Loucy (cell line): ENCODE measurements at regions not wholly inside any gene's neighbourhood (a gene's known extent, or its start where the extent isn't known, plus 50 kb on each side); places are given as distances from the start of the nearest gene placed in this dataset.

ENCODE experiments used
- EZH2phosphoT487 ChIP-seq: fragments of 200-600 bp; IDR thresholded peaks from 2 replicates; pipeline ENCODE4 v1.6.1; 2018; ENCODE audit warnings: antibody characterized with exemption, mild to moderate bottlenecking, moderate library complexity, borderline replicate concordance
- TF ChIP-seq, protein P1 (sequence below): fragments of 200-600 bp; sonication (generic); conservative IDR thresholded peaks from 2 replicates; pipeline ENCODE4 v1.5.1; 2014; ENCODE audit warnings: mild to moderate bottlenecking, antibody characterized with exemption, low read length

DNA sequence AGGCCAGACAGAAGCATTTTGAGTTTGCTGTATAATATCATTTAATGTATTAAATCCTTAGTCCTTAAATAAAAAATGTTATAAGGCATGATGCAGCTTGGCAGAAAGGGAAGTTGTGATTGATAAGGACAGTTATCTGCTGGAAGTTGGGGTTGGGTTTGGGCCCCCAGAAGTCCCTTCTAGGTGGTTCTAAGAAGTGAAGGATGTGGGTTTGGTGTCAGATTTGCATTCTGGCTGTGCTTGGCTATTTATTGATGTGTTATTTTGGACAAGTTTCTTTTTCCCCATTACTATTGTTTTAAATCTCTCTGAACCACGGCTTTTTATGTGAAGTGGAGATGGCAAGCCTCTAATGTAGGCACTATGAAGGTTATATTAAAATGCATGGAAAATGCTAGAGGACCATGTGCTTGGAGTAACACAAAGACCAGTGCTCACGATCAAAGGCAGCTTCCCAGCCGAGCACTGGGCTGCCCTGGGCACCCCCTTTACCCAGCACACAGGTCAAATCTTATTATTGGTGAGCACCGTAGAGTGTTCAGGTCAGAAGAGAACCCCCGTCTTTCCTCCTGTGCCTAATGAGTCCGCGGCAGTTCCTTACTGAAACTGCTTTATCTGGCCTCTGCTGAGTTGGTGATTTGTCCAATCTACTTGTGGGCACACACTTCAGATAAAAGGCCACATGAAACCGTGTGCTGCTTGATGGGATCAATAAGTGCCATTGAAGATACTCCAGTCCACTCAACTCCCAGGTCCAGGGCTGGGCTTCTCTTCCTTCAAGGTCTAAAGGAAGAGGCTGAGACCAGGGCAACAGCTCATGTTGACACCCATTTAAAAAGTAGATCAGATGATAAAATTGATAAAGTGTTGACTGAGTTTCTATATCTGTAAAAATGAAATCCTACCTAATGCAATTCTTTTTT is 212.0 kb downstream of the PRDM2 start:
- TF ChIP-seq, protein P1, sequence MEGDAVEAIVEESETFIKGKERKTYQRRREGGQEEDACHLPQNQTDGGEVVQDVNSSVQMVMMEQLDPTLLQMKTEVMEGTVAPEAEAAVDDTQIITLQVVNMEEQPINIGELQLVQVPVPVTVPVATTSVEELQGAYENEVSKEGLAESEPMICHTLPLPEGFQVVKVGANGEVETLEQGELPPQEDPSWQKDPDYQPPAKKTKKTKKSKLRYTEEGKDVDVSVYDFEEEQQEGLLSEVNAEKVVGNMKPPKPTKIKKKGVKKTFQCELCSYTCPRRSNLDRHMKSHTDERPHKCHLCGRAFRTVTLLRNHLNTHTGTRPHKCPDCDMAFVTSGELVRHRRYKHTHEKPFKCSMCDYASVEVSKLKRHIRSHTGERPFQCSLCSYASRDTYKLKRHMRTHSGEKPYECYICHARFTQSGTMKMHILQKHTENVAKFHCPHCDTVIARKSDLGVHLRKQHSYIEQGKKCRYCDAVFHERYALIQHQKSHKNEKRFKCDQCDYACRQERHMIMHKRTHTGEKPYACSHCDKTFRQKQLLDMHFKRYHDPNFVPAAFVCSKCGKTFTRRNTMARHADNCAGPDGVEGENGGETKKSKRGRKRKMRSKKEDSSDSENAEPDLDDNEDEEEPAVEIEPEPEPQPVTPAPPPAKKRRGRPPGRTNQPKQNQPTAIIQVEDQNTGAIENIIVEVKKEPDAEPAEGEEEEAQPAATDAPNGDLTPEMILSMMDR, result no peak
- no peak for TF ChIP-seq EZH2phosphoT487
